Suprapubic skin (tissue), 3 donors: ENCODE measurements at regions not wholly inside any gene's neighbourhood (a gene's known extent, or its start where the extent isn't known, plus 50 kb on each side); places are given as distances from the start of the nearest gene placed in this dataset.

Experiments used
- POLR2A ChIP-seq, 2 donors: fragments of 450-650 bp; IDR thresholded peaks; one replicate each; pipeline ENCODE4 v1.6.1; 2017; ENCODE audit warnings: antibody characterized with exemption in 2 of 2, mild to moderate bottlenecking in 2 of 2, moderate library complexity in 2 of 2
- TF ChIP-seq, protein P1 (sequence below), 2 donors: fragments of 200-600 bp in 1 of 2; fragments of 450-650 bp in 1 of 2; sonication (generic) in 1 of 2; IDR thresholded peaks; one replicate each; pipeline ENCODE4 v1.5.1; 2016 to 2019; ENCODE audit warnings: antibody characterized with exemption in 2 of 2, mild to moderate bottlenecking in 1 of 2, moderate library complexity in 1 of 2

- TF ChIP-seq, protein P1, sequence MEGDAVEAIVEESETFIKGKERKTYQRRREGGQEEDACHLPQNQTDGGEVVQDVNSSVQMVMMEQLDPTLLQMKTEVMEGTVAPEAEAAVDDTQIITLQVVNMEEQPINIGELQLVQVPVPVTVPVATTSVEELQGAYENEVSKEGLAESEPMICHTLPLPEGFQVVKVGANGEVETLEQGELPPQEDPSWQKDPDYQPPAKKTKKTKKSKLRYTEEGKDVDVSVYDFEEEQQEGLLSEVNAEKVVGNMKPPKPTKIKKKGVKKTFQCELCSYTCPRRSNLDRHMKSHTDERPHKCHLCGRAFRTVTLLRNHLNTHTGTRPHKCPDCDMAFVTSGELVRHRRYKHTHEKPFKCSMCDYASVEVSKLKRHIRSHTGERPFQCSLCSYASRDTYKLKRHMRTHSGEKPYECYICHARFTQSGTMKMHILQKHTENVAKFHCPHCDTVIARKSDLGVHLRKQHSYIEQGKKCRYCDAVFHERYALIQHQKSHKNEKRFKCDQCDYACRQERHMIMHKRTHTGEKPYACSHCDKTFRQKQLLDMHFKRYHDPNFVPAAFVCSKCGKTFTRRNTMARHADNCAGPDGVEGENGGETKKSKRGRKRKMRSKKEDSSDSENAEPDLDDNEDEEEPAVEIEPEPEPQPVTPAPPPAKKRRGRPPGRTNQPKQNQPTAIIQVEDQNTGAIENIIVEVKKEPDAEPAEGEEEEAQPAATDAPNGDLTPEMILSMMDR (IDR thresholded peaks at IDR 0.05): no peak
- TF ChIP-seq POLR2A (IDR thresholded peaks at IDR 0.05): no peak
Measured at GRCh38 chr10:120768227-120768626, 82.9 kb upstream of the WDR11 start.
